Neural cell (in vitro differentiated cells): ENCODE measurements at regions not wholly inside any gene's neighbourhood (a gene's known extent, or its start where the extent isn't known, plus 50 kb on each side); places are given as distances from the start of the nearest gene placed in this dataset.

ENCODE experiments used
- H2AFZ ChIP-seq: fragments of 200-600, 300-800 bp; sonication (generic), shearing (Covaris generic); 2 replicates; pipeline ENCODE4 v1.6.0; 2014; ENCODE audit warnings: low read depth, mild to moderate bottlenecking, antibody characterized with exemption, low read length, moderate library complexity
- H3F3A ChIP-seq: fragments of 200-600 bp; shearing (Covaris generic); 2 replicates; pipeline ENCODE4 v1.6.1; 2016; ENCODE audit warnings: mild to moderate bottlenecking, moderate library complexity, mixed read lengths, antibody characterized with exemption, low read length; ENCODE audit not compliant: insufficient read depth, poor library complexity, severe bottlenecking
- H3K27ac ChIP-seq: fragments of 200-600, 300-800 bp; sonication (generic), shearing (Covaris generic); 2 replicates; pipeline ENCODE4 v1.5.1; 2014; ENCODE audit warnings: mild to moderate bottlenecking, low read length, moderate library complexity
- H3K27me3 ChIP-seq: fragments of 300-800, 200-600 bp; sonication (generic), shearing (Covaris generic); 2 replicates; pipeline ENCODE4 v1.6.0; 2014; ENCODE audit warnings: mild to moderate bottlenecking, low read depth, low read length, moderate library complexity; ENCODE audit not compliant: insufficient read depth
- H3K36me3 ChIP-seq: fragments of 300-800, 200-600 bp; sonication (generic), shearing (Covaris generic); 2 replicates; pipeline ENCODE4 v1.5.1; 2014; ENCODE audit warnings: mild to moderate bottlenecking, antibody characterized with exemption, low read length, moderate library complexity; ENCODE audit not compliant: insufficient read depth
- H3K4me2 ChIP-seq: fragments of 300-800, 200-600 bp; sonication (generic), shearing (Covaris generic); 2 replicates; pipeline ENCODE4 v1.6.0; 2014; ENCODE audit warnings: mild to moderate bottlenecking, low read length
- H3K4me3 ChIP-seq: fragments of 300-800, 200-600 bp; sonication (generic), shearing (Covaris generic); 2 replicates; pipeline ENCODE4 v1.5.1; 2014; ENCODE audit warnings: mild to moderate bottlenecking, low read length, moderate library complexity
- H3K79me2 ChIP-seq: fragments of 200-600 bp; shearing (Covaris generic); replicated peaks from 2 replicates; pipeline ENCODE4 v1.6.0; 2014; ENCODE audit warnings: mild to moderate bottlenecking, low read length, moderate library complexity; ENCODE audit not compliant: insufficient read depth
- H3K9ac ChIP-seq: fragments of 300-800, 200-600 bp; sonication (generic), shearing (Covaris generic); 2 replicates; pipeline ENCODE4 v1.6.1; 2016; ENCODE audit warnings: mild to moderate bottlenecking, low read length, mixed read lengths
- H3K9me2 ChIP-seq: fragments of 200-600 bp; shearing (Covaris generic); 2 replicates; pipeline ENCODE4 v1.6.1; 2016; ENCODE audit warnings: mild to moderate bottlenecking, low read length, mixed read lengths; ENCODE audit not compliant: insufficient read depth
- H3K9me3 ChIP-seq: fragments of 200-600, 300-800 bp; sonication (generic), shearing (Covaris generic); 2 replicates; pipeline ENCODE4 v1.6.1; 2016; ENCODE audit warnings: mild to moderate bottlenecking, mixed run types, low read length, moderate library complexity, mixed read lengths
- H4K20me1 ChIP-seq: fragments of 200-600 bp; shearing (Covaris generic); 2 replicates; pipeline ENCODE4 v1.6.1; 2016; ENCODE audit warnings: mild to moderate bottlenecking, mixed run types; ENCODE audit not compliant: insufficient read depth
- CTCF ChIP-seq: fragments of 450-650 bp; IDR thresholded peaks from 2 replicates; pipeline ENCODE4 v1.5.1; 2014; ENCODE audit warnings: antibody characterized with exemption, mild to moderate bottlenecking, moderate library complexity; ENCODE audit not compliant: poor library complexity, severe bottlenecking
- EP300 ChIP-seq: fragments of 450-650 bp; conservative IDR thresholded peaks from 2 replicates; pipeline ENCODE4 v1.6.1; 2014; ENCODE audit warnings: antibody characterized with exemption, mild to moderate bottlenecking, moderate library complexity; ENCODE audit not compliant: poor library complexity, severe bottlenecking
- EZH2 ChIP-seq: fragments of 200-600, 300-800 bp; shearing (Covaris generic), sonication (generic); IDR thresholded peaks from 2 replicates; pipeline ENCODE4 v1.6.1; 2014; ENCODE audit warnings: antibody characterized with exemption, low read length, borderline replicate concordance, mild to moderate bottlenecking; ENCODE audit not compliant: insufficient read depth, poor library complexity, severe bottlenecking
- MXI1 ChIP-seq: fragments of 450-650 bp; conservative IDR thresholded peaks from 2 replicates; pipeline ENCODE4 v1.6.1; 2014; ENCODE audit warnings: antibody characterized with exemption, mild to moderate bottlenecking; ENCODE audit not compliant: poor library complexity, severe bottlenecking
- POLR2AphosphoS5 ChIP-seq: IDR thresholded peaks from 2 replicates; pipeline ENCODE4 v1.6.1; 2012
- RAD21 ChIP-seq: fragments of 450-650 bp; conservative IDR thresholded peaks from 2 replicates; pipeline ENCODE4 v1.6.1; 2014; ENCODE audit warnings: antibody characterized with exemption, mild to moderate bottlenecking, moderate library complexity
- REST ChIP-seq: IDR thresholded peaks from 2 replicates; pipeline ENCODE4 v1.6.1; 2012; ENCODE audit warnings: borderline replicate concordance
- SMC3 ChIP-seq: fragments of 450-650 bp; conservative IDR thresholded peaks from 2 replicates; pipeline ENCODE4 v1.6.1; 2014; ENCODE audit warnings: antibody characterized with exemption, mild to moderate bottlenecking, moderate library complexity; ENCODE audit not compliant: poor library complexity
- TAF1 ChIP-seq: IDR thresholded peaks from 2 replicates; pipeline ENCODE4 v1.6.1; 2012; ENCODE audit warnings: low read depth

GRCh38 chr20:51204051-51204715 lies 181.3 kb upstream of the KCNG1 start:
- no peaks in the 10 kb centered on the region for H3F3A ChIP-seq
- H3K9me3 ChIP-seq, result no peaks in the 10 kb centered on the region
- no peak overlapping the region for H2AFZ ChIP-seq
- no peak overlapping the region for H3K27ac ChIP-seq
- no peak for TF ChIP-seq EP300
- TF ChIP-seq RAD21, result no peak
- TF ChIP-seq POLR2AphosphoS5, result no peak
- no peak for TF ChIP-seq SMC3
- TF ChIP-seq REST, result no peak
- no peak for TF ChIP-seq MXI1
- TF ChIP-seq EZH2, result no peak
- TF ChIP-seq CTCF, result no peak
- TF ChIP-seq TAF1, result no peak
- H3K27me3 ChIP-seq, result no peaks in the 10 kb centered on the region
- H3K4me3 ChIP-seq, result no peak overlapping the region
- H3K36me3 ChIP-seq, result no peaks in the 10 kb centered on the region
- H3K79me2 ChIP-seq, result no peaks in the 10 kb centered on the region
- no peaks in the 10 kb centered on the region for H4K20me1 ChIP-seq
- H3K4me2 ChIP-seq, result no peak overlapping the region
- no peak overlapping the region for H3K9ac ChIP-seq
- H3K9me2 ChIP-seq, result no peaks in the 10 kb centered on the region

GRCh38 chr20:51202304-51202703 lies 179.4 kb upstream of the KCNG1 start:
- Histone ChIP-seq H3K36me3 (no peaks in the 10 kb centered on the region), H3K27ac (no peak overlapping the region), H4K20me1 (no peaks in the 10 kb centered on the region), H3F3A (no peaks in the 10 kb centered on the region), H3K4me2 (no peak overlapping the region), H3K4me3 (no peak overlapping the region), H3K9me2 (no peaks in the 10 kb centered on the region), H3K9me3 (no peaks in the 10 kb centered on the region), H3K27me3 (no peaks in the 10 kb centered on the region), H3K79me2 (no peaks in the 10 kb centered on the region), H3K9ac (no peak overlapping the region), H2AFZ (no peak overlapping the region)
- TF ChIP-seq TAF1 (no peak), SMC3 (no peak), REST (no peak), POLR2AphosphoS5 (no peak), EP300 (no peak), MXI1 (no peak), EZH2 (no peak), RAD21 (no peak), CTCF (no peak)
